Heart left ventricle (tissue), 13 donors: ENCODE measurements at regions not wholly inside any gene's neighbourhood (a gene's known extent, or its start where the extent isn't known, plus 50 kb on each side); places are given as distances from the start of the nearest gene placed in this dataset.

Experiments used
- POLR2A ChIP-seq, 2 donors: fragments of 450-650 bp; IDR thresholded peaks; one replicate each; pipeline ENCODE4 v1.6.1; 2017; ENCODE audit warnings: antibody characterized with exemption in 2 of 2, mild to moderate bottlenecking in 2 of 2, moderate library complexity in 2 of 2
- TF ChIP-seq, protein P1 (sequence below), 12 donors: fragments of 200-600 bp; sonication (generic) in 4 of 12; IDR thresholded peaks; one replicate each; pipeline versions ENCODE4 v1.5.0 to v1.8.0; 2018 to 2022; ENCODE audit warnings: antibody characterized with exemption in 12 of 12, mild to moderate bottlenecking in 5 of 12
- donor health status: ischemic (EF 13 %, LVEDD 7.1; RV severe dilation, severe dysfunction).
- donor health status: DM: no; HTN: yes; CAD: no.
- donor health status: DM: no; HTN: no; CAD: no.
- donor health status: ischemic (EF 25% LVEDD 6.9; RV normal size, moderate dysfunction).
- donor health status: ischemic (EF 25% LVEDD 5.7; RV mildly dilated, moderate dysfunction).
- donor health status: ischemic (EF 35%, LVEDD 5.7; RV mildly dilated, moderate dysfunction).
- donor health status: nonischemic (EF 11% LVEDD 7.7; RV severe dilation, severe dysfunction).
- donor health status: DM: yes; HTN: yes; CAD: no.
- donor health status: PGD.
- donor health status: ischemic (EF 29% LVEDD 5.4; RV normal size, mild dysfunction).
- donor health status: nonischemic (EF 23%, LVEDD 6.1; RV moderate dilation, normal function).

DNA sequence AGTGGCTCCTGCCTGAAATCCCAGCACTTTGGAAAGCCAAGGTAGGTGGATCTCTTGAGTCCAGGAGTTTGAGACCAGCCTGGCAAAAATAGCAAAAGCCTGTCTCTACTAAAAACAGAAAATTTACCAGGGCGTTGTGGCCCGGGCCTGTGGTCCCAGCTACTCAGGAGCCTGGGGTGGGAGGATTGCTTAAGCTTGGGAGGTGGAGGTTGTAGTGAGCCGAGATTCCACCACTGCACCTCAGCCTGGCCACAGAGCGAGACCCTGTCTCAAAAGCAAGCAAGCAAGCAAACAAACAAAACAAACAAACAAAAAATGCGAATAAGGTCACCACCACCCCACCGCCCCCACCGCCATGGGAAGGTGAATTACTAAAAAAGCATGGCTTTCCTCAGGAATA is 238.7 kb downstream of the ATXN7L3B start:
- no peak for TF ChIP-seq POLR2A (IDR thresholded peaks at IDR 0.05)
- TF ChIP-seq, protein P1, sequence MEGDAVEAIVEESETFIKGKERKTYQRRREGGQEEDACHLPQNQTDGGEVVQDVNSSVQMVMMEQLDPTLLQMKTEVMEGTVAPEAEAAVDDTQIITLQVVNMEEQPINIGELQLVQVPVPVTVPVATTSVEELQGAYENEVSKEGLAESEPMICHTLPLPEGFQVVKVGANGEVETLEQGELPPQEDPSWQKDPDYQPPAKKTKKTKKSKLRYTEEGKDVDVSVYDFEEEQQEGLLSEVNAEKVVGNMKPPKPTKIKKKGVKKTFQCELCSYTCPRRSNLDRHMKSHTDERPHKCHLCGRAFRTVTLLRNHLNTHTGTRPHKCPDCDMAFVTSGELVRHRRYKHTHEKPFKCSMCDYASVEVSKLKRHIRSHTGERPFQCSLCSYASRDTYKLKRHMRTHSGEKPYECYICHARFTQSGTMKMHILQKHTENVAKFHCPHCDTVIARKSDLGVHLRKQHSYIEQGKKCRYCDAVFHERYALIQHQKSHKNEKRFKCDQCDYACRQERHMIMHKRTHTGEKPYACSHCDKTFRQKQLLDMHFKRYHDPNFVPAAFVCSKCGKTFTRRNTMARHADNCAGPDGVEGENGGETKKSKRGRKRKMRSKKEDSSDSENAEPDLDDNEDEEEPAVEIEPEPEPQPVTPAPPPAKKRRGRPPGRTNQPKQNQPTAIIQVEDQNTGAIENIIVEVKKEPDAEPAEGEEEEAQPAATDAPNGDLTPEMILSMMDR (IDR thresholded peaks at IDR 0.05) = no peak
